ENCODE measurements at regions not wholly inside any gene's neighbourhood (a gene's known extent, or its start where the extent isn't known, plus 50 kb on each side); places are given as distances from the start of the nearest gene placed in this dataset.
"Not testable (repeated sequence)": the region's sequence is repeated elsewhere in the genome, so short reads cannot be mapped to it uniquely, and the experiment has no call there.

DNA sequence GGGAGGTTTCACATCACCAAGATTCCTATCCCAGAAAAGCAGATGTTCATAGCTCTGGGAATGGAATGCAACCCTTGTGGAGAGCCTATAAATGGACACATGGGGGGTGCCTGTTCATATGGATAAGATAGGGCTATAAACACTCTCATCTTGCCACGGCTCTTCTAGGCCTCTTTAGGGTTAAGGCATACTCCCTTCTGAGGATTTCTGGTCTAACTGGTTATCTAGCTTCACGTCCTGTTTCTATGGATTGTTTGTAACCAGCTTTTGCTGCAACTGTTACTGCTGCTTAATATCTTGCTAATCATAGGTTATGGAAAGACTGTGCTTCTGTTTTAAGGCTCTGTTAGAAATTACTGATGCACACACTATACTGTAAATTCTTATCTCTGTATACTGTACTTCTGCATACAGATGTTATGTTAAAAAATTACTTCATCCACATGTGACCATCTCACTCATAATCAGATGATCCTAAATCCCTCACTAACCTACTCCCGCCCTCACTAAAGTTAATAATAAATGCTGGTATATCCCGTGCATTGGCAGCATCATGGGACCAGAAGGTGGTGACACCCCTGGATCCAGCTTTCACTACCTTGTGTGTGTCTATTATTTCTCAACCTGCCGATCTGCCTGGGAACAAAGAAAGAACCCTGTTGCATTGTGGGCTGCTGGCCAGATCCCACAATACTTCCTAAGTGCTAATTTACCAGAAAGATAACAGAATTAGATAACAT lies 68.7 kb downstream of the PRKAB2 start:
- H3K4me3 ChIP-seq (ENCODE audit: low read depth, low read length), result not testable (repeated sequence)

DNA sequence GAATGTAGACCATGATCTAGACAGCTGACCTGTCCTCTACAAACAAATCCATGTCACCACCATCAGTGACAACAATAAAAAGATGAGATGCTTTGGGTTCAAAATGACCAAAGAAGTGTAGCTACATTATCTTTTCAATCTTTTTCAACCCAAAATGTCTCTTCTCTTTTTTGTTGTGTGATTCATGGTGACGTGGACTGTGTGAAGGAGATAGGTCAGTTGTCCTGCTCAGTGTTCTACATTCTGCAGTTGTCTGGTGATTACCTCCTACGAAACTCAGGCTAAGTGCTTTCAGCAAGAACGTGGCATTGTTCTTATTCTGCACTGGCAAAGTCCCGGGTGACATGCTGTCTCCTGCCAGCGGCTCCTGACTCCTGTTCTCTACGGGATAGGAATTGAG lies 73.1 kb downstream of the PRKAB2 start:
- TF ChIP-seq, protein P1, sequence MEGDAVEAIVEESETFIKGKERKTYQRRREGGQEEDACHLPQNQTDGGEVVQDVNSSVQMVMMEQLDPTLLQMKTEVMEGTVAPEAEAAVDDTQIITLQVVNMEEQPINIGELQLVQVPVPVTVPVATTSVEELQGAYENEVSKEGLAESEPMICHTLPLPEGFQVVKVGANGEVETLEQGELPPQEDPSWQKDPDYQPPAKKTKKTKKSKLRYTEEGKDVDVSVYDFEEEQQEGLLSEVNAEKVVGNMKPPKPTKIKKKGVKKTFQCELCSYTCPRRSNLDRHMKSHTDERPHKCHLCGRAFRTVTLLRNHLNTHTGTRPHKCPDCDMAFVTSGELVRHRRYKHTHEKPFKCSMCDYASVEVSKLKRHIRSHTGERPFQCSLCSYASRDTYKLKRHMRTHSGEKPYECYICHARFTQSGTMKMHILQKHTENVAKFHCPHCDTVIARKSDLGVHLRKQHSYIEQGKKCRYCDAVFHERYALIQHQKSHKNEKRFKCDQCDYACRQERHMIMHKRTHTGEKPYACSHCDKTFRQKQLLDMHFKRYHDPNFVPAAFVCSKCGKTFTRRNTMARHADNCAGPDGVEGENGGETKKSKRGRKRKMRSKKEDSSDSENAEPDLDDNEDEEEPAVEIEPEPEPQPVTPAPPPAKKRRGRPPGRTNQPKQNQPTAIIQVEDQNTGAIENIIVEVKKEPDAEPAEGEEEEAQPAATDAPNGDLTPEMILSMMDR (IDR thresholded peaks at IDR 0.05; ENCODE audit: low read depth, low read length), result no peak
- no peak overlapping the region for H3K4me3 ChIP-seq (ENCODE audit: low read depth, low read length)

DNA sequence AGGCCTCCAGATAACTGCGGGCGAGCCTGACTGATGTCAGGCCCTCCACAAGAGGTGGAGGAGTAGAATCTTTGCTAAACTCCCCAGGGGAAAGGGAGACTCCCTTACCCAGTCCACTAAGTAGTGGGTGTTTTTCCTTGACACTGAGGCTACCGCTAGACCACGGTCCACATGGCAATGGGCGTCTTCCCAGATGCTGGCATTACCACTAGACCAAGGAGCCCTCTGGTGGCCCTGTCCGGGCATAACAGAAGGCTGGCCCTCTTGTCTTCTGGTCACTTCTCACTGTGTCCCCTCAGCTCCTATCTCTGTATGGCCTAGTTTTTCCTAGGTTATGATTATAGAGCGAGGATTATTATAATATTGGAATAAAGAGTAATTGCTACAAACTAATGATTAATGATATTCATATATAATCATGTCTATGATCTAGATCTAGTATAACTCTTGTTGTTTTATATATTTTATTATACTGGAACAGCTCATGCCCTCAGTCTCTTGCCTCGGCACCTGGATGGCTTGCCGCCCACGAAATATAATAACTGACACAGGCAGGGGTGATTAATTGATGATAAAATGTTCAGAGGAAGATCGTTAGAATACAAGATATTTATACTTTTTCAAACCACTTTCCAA lies 73.8 kb downstream of the PRKAB2 start:
- TF ChIP-seq, protein P1 (IDR thresholded peaks at IDR 0.05; ENCODE audit: low read depth, low read length), result peak; percentile 15
- H3K4me3 ChIP-seq (ENCODE audit: low read depth, low read length), result not testable (repeated sequence)

DNA sequence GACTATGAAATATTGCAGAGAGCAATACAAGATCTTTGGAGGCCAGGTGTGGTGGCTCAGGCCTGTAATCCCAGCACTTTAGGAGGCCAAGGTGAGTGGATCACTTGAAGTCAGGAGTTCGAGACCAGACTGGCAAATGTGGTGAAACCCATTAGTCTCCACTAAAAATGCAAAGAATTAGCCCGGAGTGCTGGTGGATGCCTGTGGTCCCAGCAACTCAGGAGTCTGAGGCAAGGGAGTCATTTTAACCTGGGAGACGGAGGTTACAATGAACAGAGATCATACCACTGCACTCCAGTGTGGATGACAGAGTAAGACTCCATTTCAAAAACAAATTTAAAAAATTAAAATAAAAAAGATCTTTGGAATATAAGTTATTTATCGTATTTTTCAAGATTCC lies 76.6 kb downstream of the PRKAB2 start:
- TF ChIP-seq, protein P1 (IDR thresholded peaks at IDR 0.05; ENCODE audit: low read depth, low read length), result no peak
- no peak overlapping the region for H3K4me3 ChIP-seq (ENCODE audit: low read depth, low read length)

DNA sequence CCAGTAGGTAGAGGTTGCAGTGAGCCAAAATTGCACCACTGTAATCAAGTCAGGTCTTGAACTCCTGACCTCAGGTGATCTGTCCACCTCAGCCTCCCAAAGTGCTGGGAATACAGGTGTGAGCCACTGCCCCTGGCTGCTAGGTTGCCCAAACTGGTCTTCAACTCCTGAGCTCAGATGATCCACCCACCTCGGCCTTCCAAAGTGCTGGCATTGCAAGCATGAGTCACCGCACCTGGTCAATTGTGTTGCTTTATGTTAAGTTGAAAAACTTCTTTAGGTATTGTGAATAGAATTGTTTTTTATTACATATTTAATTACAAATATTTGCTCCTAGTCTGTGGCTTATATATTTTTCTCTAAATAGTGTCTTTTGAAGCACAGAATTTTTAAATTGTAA lies 80.5 kb downstream of the PRKAB2 start:
- H3K4me3 ChIP-seq (ENCODE audit: low read depth, low read length), result no peak overlapping the region
- TF ChIP-seq, protein P1 (IDR thresholded peaks at IDR 0.05; ENCODE audit: low read depth, low read length), result no peak

DNA sequence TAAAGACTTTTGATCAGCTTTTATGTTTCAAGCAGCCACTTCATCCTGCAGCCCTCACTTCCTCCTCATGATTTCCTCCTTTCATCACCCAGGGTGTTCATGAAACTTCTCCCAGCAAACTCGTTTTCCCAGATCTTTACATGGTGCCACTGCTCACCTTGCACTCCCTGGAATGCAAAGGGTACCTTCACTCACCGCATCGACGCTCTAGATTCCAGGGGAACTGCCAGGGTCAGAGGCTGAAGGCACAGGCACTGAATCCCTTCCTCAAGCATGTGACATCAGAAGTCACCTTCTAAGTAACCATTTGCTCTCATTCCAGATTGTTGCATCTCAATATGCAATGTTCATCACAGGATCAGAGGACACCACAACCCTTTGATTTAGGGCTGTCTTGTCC lies 82.8 kb downstream of the PRKAB2 start:
- H3K4me3 ChIP-seq (ENCODE audit: low read depth, low read length), result no peak overlapping the region
- TF ChIP-seq, protein P1 (IDR thresholded peaks at IDR 0.05; ENCODE audit: low read depth, low read length), result no peak

DNA sequence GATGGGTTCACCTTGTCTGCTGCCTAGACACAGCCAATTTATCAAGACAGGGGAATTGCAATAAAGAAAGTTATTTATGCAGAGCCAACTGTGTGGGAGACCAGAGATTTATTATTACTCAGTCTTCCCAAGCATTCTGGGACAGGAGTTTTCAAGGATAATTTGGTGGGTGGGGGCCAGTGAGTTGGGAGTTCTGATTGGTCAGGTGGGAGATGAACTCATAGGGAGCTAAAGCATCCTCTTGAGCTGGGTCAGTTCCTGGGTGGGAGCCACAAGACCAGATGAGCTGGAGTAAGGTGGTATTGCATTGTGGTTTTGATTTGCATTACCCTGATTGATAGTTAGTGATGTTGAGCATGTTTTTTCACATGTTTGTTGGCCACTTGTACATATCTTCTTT lies 86.1 kb downstream of the PRKAB2 start:
- TF ChIP-seq, protein P1 (IDR thresholded peaks at IDR 0.05; ENCODE audit: low read depth, low read length), result no peak

More for the DNA sequence above, 86.1 kb downstream of the PRKAB2 start:
- H3K4me3 ChIP-seq (ENCODE audit: low read depth, low read length), result no peak overlapping the region

Data from WI38 (cell line).